EL (cell line): ENCODE measurements at regions not wholly inside any gene's neighbourhood (a gene's known extent, or its start where the extent isn't known, plus 50 kb on each side); places are given as distances from the start of the nearest gene placed in this dataset.

Experiments
- DNase-seq: peaks from one replicate; pipeline ENCODE4 v3.0.0-alpha.2; 2016

DNA sequence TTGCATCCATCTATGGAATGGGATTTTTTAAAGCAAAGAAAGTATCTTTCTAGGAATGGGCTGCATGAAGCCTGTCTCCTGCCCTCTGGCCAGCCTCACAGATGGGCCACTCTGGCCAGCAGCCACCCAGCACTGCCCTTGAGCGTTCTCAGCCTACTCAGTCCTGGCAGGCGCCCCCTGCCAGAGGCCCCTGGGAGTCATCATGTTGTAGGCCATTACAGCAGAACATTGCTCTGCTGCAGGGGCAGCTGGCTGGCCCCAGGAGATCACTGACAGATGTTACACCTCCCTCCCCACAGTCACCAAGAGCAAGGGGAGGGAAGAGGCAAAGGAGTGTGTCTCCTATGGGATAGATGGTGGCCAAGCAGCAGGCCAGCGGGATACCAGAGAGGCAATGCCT lies 363.7 kb downstream of the NXPE2 start:
- no peak for DNase-seq

DNA sequence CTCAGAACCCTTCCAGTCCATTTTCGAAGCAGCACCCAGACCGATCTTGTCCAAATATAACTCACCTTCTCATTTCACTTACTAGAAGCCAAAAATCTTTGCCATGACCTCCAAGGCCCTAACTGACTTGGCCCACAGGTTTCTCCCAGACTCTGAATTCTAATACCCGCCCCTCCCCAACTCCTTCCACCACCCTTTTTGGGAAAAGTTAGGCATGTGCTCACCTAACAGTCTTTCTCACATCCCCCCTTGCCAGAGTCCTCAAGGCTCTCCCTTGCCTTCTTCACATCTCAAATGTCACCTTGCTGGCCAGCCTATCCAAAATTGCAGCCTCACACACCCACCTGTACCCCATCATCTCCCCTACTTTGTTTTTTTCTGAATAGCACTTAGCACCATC lies 369.3 kb downstream of the NXPE2 start:
- no peak for DNase-seq

DNA sequence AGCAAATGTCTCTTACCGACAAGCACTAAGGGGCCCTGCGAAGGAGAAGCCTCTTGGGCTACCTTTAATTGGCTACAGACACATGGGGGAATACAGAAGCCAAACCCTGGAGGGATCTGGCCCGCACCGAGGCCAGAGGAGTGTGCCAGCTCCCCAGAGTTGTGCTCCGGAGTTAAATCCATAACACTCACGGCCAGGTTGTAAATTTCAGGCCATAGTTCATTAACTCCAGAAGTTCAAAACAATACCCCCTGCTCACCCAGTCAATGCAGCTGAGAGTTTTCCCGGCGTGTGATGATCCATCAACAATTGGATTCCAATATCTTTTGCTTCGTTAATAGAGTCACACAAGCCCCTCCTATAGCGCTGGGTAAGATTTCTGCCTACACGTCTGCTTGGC lies 371.5 kb downstream of the NXPE2 start:
- DNase-seq: no peak

DNA sequence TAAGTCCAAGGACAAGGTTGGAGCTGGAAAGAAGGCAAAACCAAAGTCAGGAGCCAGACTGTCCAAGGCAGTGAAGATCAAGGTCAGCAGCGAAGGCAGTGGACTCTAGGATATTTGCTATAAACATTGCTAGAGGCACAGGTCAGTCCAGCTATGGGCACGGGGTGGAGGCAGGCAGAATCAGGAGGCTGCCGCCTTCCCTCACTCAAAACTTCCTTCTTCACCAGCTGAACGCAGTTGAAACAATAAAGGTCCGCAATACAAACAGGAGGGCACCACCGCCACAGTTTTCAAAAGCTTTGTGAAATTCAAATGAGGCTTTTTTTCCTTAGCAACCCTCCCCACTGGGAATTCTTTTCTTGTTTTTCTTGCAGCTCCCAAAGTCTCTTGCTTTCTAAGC lies 372.4 kb downstream of the NXPE2 start:
- no peak for DNase-seq

DNA sequence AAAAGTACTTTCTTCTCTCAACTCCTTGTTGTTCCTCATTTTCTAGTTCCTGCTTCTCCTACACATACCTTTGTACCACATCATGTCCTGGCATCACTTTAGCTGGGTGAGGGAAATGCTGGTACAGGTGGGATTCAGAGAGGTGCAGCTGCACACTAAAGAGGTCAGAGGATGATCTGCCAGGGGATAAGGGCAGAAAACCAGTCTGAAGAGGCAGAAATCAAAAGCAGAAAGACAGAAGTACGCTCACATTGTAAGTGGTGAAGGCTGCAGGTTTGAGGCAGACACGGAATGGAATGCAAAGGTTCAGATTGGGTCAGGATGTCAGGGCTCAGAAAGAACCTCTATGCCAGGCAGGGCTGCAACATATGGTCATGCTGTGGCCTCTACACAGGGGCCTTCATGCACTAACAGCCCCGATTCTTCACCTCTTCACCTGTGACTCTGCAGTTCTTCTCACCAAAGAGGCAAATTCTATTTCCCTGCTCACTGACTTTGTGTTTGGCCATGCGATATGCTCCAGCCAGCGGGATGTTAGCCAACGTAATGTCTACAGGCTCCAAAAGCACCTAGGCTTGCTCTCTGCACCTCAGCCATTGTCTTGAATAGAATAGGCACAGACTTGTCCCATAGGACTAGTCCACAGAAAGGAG lies 373.7 kb downstream of the NXPE2 start:
- DNase-seq: no peak

DNA sequence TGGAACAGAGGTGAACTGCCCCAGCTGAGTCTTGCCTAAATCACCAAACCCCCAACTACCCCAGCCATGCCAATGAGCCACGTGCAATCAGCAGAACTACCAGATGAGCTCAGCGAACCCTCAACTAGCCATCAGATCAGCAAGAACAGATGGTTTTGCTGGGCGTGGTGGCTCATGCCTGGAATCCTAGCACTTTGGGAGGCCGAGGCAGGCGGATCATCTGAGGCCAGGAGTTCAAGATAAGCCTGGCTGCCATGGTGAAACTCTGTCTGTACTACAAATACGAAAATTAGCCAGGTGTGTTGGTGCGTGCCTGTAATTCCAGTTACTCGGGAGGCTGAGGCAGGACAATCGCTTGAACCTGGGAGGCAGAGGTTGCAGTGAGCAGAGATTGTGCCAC lies 374.3 kb downstream of the NXPE2 start:
- DNase-seq: no peak

DNA sequence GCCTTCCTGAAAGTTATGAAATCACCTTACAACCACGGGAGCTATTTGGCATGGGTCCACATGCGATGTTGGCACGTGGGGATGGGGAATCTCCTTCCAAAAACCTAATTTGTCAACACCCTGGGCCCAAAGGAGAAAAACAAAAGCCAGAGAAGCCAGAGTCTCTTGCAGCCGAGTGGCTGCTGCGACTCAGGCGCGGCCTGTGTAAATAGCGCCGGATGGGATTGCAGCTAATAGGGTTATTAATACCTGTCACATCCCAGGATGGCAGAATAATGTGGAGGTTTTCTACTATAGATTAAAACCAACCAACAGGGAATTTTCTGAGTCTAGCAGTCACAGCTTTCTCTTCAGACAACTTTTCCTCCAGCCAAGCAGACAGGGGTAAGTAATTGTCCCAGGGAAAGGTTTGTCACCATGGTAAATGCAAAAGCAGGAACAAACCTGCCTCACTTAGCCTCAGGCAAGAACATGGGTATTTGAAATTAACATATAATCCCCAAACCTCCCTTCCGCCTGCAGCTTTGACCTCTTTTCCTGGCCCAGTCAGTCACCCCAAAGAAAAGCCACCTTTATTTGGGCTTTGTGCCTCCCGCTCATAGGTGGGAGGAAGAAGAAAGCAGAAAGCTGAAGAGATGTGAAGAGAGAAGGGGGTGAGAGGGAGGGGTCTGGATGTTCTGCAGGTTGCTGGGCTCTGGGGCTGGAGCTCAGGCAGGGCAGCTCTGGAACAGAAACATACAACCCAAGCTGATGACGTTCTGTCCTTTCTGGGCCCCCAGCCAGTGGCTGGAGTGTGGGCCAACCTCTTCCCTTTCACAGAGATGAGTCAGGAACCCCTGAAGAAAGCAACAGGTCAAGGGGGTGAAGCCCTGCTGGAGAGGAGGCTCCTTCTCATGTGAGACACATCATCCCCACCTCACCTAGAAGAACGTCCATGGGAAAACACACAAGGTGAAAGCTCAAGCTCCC lies 376.5 kb downstream of the NXPE2 start:
- DNase-seq: no peak

DNA sequence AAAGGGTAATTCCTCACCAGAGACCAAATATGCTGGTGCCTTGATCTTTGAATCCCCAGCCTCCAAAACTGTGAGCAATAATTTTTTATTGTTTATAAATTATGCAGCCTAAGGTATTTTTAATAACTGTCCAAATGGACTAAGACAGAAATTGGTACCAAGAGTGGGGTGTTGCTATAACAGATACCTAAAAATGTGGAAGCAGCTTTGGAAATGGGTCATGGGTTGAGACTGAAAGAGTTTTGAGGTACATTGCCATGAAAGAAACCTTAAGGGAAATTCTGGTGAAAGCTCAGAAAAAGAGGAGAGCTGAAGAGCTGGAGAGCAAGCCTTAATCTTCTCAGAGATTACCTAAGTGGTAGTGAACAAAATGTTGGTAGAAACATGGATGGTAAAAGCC lies 378.2 kb downstream of the NXPE2 start:
- no peak for DNase-seq

DNA sequence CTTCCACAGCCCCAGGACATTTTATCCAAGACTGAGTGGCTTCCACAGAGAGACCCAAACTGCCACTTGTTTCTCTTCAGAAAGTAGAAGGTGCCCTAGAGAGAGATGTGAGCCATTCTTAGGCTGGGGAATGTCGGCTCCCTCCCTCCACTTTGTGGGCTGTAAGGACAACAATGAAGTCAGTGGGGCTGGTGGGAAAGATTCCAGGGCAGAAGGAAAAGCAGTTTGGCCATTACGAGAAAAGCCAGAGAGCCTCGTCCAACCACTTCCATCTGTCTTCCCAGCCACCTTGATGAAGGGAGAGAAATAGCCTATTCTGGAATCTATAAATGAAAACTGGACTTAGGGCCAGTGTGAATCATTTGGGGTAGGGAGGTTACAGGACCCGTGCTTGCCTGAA lies 382.5 kb downstream of the NXPE2 start:
- no peak for DNase-seq

DNA sequence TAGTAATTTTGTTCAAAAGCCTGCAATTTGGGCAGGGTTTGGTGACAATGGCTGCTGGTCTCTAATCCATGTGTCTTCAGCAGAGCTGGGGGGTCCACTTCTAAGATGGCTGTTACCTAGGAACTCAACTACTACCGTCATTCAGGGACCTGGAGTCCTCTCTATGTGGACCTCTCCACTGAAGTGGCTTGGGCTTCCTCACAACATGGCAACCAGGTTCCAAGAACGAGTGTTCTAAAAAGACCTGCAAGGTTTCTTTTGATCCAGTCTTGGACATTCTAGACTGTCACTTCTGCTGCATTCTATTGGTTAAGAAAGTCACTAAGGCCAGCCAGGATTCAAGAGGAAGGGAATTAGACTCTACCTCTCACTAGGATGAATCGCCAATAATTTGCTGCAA lies 387.0 kb downstream of the NXPE2 start:
- no peak for DNase-seq

DNA sequence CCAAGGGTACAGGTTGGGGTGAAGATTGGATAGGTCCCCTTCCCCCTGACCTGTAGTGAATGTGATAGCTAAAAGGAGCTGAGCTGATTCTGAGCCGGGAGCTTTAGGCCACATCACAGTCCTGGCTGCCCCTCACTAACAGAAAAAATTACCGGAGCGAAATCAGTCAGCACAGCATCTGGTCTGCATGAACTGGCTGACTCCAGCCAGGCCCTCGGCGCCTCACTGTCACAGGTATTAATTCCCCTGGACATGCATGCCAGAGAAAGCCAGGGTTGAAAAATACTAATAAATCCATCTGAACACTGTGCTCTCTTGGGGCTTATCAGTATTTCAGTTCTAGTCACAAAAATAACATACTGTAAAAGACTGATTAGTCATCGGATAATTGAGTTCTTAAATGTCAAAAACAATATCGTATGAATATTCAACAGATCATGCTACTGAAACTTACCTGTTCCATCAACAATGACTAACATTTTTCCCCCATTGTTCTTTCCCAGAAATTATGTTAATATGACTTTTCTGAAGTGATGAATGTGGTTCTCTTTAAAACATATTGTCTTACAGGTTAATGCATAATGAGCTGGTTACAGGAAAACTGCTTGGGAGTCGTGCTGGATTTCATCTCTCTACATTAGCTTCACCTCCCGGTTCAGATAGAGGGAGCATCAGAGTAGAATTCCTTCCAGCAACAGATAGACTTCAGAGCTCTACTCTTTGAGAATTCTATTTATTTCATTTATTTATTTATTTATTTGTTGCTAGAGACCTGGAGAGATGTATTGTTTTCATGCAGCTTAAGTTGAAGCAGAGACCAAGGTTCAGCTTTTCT lies 387.7 kb downstream of the NXPE2 start:
- DNase-seq: no peak

DNA sequence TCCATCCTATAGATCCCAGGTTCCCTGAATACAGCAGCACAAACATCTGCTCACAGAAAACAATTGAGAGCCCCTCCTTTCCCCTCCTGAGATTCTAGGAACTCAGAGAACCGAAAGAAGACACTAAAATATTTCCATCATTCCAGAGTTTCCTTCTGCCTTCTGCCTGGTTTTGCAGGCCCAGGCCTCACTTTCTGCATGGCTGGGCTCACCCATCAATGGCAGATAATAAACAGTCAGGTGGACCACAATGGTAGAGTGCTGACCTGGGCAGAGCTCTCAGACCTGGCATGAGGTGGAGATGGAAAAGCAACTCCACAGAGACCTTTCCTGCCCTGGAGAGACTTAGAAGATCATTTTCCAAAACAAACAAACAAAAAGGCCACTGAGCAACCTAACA lies 389.1 kb downstream of the NXPE2 start:
- DNase-seq: no peak

DNA sequence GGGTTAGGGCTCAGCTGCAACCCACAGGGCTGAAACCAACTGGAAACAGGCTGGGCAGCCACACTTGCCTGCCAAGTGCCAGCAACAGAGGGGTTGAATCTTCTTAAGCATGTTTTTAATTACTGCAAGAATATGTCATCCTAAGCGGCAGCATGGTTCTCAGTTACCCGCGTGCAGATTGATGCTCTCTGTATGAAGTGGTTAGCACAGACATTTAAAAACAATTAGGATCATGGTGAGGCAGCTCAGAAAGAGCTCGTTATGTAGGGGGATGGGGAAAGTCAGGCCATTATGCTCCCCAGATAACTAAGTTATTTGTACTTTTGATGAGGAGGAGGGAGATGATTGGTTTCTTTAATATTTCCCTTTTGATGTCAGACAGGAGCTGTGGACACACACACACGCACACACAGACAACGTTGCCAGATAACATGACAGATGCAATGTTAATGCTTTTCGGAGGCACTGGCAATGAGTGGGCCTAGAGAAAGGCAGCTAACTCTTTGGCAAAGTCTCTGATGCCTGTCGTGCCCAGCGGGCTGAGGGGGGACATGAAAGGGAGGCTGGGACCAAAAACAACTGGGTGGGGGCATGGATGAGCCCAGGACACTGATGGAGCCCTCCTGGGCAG lies 389.7 kb downstream of the NXPE2 start:
- no peak for DNase-seq

DNA sequence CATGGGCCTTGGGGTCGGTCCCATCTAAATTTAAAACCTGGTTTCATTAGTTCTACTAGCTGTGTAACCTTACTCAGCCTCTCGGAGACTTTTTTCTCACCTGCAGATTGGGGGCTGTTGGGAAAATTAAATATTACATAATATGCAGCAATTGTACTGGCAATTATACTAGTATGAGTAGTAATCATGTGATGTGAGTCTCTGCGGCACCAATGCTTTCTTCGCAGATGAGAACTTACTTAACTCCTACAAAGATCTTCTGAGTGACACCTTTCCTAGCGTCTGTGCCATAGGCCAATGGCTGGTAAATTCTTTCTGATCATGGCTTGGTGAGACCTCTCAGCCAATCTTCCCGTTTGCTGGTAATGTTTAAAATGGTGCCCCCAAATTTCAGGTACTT lies 391.3 kb downstream of the NXPE2 start:
- DNase-seq: no peak

DNA sequence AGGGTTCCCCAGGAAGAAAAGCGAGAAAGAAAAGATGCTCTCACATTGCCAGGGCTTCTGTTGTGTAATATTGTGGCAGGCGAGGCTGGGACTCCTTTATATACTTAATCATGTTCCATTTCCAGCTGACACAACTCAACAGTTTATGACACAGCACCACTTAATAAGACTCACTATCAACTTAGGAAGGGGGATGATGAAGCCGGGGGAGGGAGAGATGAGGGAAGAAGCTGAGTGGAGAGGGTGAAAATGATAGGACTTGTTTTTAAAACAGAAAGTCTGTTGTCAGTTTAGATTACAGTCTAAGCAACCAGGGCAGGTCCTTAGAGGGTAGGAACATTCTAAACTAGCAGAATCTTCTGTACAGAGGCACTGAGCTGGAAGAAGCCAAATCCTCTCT lies 397.0 kb downstream of the NXPE2 start:
- no peak for DNase-seq

DNA sequence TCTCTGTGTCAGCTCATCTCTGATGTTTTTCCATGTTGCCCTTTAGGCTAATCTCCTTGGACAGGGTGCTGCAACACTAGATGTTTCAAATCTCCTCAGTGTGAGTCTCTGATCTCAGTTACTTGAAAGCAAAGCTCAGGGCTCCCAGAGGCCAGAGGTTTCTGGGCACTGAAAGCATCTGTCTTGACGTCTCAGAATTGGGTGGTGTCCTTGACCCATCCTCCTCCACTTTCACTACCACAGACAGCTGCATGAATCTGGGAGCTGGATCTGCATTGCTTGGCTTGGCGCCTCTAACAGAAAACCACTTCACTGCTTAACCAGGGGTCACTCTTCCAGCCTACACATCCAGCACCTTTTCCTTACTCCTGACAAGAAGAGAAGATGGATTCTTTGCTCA lies 399.4 kb downstream of the NXPE2 start:
- no peak for DNase-seq

DNA sequence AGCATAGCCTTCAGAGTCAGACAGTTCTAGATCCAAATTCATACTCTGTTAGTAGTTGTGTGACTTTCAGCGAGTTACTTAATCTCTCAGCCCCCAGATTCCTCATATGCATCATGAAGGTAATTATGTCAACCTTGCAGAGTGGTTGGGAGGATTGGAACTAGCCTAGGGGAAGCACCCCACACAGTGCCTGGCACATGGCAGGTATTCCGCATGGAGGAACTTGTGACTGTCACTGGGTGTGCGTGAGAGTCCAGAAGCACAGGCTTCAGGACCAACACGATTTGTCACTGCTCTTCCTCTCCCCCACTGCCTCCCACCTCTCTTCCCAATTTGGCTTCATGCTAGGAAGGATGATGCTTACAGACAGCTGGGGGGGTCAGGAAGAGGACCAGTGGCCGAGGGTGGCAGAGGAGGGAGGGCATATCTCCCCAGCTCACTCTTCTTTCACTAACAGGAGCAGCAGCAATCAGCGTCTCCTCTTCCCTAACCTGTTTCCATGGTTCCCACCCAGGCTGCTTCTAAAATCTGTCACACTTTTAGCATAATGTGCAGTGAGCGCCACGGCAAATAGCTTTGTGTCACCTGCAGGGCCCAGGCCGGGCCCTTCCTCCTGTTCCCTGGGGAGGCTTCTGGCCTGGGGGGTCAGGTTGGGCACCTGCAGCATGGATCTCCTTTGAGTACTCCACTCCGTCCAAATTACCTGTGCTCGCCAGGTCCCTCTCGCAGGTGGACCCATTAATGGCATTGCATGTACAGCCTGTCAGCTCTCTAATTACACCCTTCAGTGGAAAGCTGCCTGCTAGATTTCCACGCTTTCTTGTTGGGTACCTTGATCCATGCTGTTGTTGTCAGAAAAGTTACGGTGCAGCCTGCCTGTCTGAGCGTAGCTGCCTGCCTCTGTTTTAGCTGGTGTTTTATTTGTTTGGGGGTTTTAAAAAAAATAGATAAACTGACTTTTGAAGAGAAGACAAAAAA lies 400.4 kb downstream of the NXPE2 start:
- DNase-seq: no peak

DNA sequence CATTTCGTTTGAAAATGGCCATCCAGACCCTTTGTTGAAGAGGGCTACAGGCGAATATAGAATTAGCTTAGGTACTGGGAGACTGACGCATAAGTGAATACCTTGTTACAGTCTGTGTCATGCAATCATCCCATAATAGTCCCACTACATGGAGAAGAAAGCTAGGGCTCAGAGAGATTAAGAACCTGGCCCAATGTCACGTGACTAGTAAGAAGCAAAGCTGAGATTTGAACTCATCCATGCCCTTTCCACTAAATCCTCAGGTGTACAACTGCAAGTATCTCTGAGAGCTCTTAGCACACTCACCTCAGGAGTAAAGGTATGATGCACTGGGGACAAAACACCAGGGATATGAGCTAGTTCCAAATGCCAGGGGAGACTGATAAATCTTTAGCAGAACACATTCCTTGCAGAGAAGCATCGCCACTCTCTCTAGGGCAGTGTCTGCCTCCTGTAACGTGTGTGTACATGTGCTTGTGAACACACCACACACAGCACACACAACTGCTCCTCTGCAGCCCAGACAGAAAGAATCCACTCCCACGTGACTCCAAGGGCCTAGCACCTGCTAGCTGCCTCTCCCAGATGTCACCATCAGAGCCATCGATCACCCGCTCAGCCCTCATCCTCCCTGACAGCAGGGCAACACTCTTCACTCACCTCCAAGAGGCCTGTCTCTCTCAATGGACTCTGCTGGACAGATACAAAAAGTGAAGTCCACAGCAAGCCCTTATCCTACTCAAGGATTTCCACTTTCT lies 402.8 kb downstream of the NXPE2 start:
- no peak for DNase-seq

DNA sequence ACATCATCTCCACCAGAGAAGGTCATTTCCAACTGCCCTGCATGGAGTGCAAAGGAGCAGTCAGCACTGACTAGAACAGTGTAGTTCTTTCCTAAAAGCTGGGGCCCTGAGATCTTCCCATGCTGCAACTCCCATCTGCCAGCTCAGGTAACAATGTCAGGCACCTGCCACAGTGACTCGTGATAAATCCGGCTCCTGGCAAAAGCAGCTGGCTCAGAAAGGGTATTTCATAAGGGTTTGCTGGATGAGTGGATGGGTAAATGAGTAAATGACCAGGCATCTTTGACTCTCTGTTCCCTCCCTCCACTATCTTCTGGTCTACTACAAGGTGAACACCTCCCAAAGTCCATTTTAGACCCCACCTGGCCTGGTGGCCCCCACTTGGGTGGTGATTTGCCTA lies 403.6 kb downstream of the NXPE2 start:
- no peak for DNase-seq

DNA sequence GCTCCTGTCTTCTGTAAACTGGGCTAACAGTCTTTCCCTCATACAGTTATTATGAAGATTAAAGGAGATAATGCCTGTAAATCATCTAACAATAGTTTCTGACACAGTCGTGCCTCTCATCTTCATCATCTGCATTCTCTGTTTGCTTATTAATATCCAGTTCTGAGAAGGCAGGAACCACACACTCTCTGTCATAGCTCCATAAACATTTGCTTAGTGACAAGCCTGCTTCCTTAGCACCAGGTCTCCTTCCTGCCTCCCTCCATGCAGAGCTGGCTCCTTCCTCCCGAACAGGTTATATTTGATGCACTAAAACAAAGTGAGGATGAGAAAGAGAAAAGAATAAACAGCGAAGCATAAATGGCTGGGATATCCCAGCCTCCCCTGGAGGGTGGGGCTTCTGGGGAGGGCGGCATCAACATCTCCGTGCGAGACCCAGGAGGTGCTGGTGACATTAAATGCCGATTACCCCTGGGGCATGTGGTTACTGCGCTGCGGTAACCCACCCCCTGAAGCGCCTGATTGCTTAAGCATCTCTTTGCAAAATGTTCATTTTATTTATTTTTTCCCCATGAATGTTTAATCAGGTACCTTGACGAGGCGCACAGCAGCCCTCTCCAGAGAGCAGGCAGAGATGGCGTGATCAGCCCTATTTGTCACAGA lies 404.9 kb downstream of the NXPE2 start:
- no peak for DNase-seq

DNA sequence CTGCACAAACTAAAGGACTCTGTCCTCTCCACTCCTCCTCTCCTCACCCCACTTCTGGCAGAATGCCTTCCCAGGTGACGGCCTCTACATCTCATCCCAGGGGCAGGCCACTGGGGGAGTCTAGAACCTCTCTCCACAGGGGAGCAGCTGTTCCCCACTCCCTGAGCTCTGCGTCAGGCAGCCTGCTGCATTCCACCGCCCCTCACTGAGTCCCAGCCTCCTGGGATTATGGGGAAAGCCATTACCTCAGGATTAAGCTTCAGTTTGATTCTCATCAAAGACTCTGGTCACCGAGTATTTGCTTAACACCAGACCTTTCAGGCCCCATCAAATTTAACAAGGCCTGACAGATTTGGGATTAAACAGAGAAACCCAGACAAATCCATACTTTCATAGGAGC lies 405.9 kb downstream of the NXPE2 start:
- no peak for DNase-seq
